HEK293T (cell line): ENCODE measurements at regions not wholly inside any gene's neighbourhood (a gene's known extent, or its start where the extent isn't known, plus 50 kb on each side); places are given as distances from the start of the nearest gene placed in this dataset.

Experiments
- CTCF ChIA-PET: fragments of 350-600 bp; formaldehyde crosslinking; extraction: SDS; loops from one replicate; lab custom pipeline; 2021; ENCODE audit warnings: antibody characterized with exemption, inconsistent platforms; lab: Yijun Ruan, JAX
- POLR2A ChIA-PET: fragments of 350-600 bp; formaldehyde crosslinking; extraction: SDS; loops from one replicate; lab custom pipeline; 2020; ENCODE audit warnings: antibody characterized with exemption, inconsistent platforms; lab: Yijun Ruan, JAX
- DNase-seq: peaks from one replicate; pipeline ENCODE4 v3.0.0; 2012; ENCODE audit warnings: mixed read lengths; ENCODE audit errors: extremely low spot score
- ARNT ChIP-seq: fragments of 450-650 bp; IDR thresholded peaks from 2 replicates; pipeline ENCODE4 v1.6.1; 2017; ENCODE audit warnings: mild to moderate bottlenecking
- BHLHE40 ChIP-seq: fragments of 450-650 bp; IDR thresholded peaks from 2 replicates; pipeline ENCODE4 v1.6.1; 2016; ENCODE audit warnings: mild to moderate bottlenecking, moderate library complexity, borderline replicate concordance
- CTBP1 ChIP-seq: fragments of 450-650 bp; IDR thresholded peaks from 2 replicates; pipeline ENCODE4 v1.6.1; 2016; ENCODE audit warnings: borderline replicate concordance
- ELF4 ChIP-seq: fragments of 450-650 bp; IDR thresholded peaks from 2 replicates; pipeline ENCODE4 v1.6.1; 2017; ENCODE audit warnings: antibody characterized with exemption
- FOXA1 ChIP-seq: fragments of 450-650 bp; IDR thresholded peaks from 2 replicates; pipeline ENCODE4 v1.6.1; 2016; ENCODE audit warnings: mild to moderate bottlenecking
- FOXK2 ChIP-seq: fragments of 450-650 bp; IDR thresholded peaks from 2 replicates; pipeline ENCODE4 v1.6.1; 2016; ENCODE audit warnings: mild to moderate bottlenecking
- FOXM1 ChIP-seq: fragments of 450-650 bp; IDR thresholded peaks from 2 replicates; pipeline ENCODE4 v1.6.1; 2017; ENCODE audit warnings: mild to moderate bottlenecking, borderline replicate concordance
- HDGF ChIP-seq: fragments of 450-650 bp; IDR thresholded peaks from 2 replicates; pipeline ENCODE4 v1.6.1; 2017; ENCODE audit warnings: antibody characterized with exemption, borderline replicate concordance
- L3MBTL2 ChIP-seq: fragments of 450-650 bp; conservative IDR thresholded peaks from 2 replicates; pipeline ENCODE4 v1.6.1; 2016; ENCODE audit warnings: mild to moderate bottlenecking
- LEF1 ChIP-seq: fragments of 450-650 bp; IDR thresholded peaks from 2 replicates; pipeline ENCODE4 v1.6.1; 2017; ENCODE audit warnings: mild to moderate bottlenecking, borderline replicate concordance
- NFRKB ChIP-seq: fragments of 450-650 bp; IDR thresholded peaks from 2 replicates; pipeline ENCODE4 v1.6.1; 2016; ENCODE audit warnings: mild to moderate bottlenecking, moderate library complexity
- PKNOX1 ChIP-seq: fragments of 450-650 bp; IDR thresholded peaks from 2 replicates; pipeline ENCODE4 v1.6.1; 2016
- SP1 ChIP-seq: fragments of 450-650 bp; IDR thresholded peaks from 2 replicates; pipeline ENCODE4 v1.6.1; 2017
- SUZ12 ChIP-seq: fragments of 450-650 bp; IDR thresholded peaks from 2 replicates; pipeline ENCODE4 v1.6.1; 2016; ENCODE audit warnings: mild to moderate bottlenecking
- TARDBP ChIP-seq: fragments of 450-650 bp; IDR thresholded peaks from 2 replicates; pipeline ENCODE4 v1.6.1; 2016
- ZNF384 ChIP-seq: fragments of 450-650 bp; IDR thresholded peaks from 2 replicates; pipeline ENCODE4 v1.6.1; 2016

GRCh38 chr3:4219227-4219568 lies 84.0 kb upstream of the SETMAR start:
- ChIA-PET CTCF (no interaction called here), POLR2A (no interaction called here)
- DNase-seq, result no peak
- TF ChIP-seq SUZ12, result no peak
- no peak for TF ChIP-seq ELF4
- TF ChIP-seq BHLHE40, result no peak
- TF ChIP-seq L3MBTL2, result no peak
- TF ChIP-seq HDGF, result no peak
- no peak for TF ChIP-seq CTBP1
- no peak for TF ChIP-seq PKNOX1
- TF ChIP-seq FOXK2, result no peak
- no peak for TF ChIP-seq ARNT
- no peak for TF ChIP-seq SP1
- no peak for TF ChIP-seq LEF1

- CTCF ChIA-PET, result no interaction called here
- no peak for DNase-seq
- no peak for TF ChIP-seq TARDBP
- POLR2A ChIA-PET, result no interaction called here
These were observed 83.1 kb upstream of the SETMAR start for GRCh38 chr3:4220065-4220464.

DNA sequence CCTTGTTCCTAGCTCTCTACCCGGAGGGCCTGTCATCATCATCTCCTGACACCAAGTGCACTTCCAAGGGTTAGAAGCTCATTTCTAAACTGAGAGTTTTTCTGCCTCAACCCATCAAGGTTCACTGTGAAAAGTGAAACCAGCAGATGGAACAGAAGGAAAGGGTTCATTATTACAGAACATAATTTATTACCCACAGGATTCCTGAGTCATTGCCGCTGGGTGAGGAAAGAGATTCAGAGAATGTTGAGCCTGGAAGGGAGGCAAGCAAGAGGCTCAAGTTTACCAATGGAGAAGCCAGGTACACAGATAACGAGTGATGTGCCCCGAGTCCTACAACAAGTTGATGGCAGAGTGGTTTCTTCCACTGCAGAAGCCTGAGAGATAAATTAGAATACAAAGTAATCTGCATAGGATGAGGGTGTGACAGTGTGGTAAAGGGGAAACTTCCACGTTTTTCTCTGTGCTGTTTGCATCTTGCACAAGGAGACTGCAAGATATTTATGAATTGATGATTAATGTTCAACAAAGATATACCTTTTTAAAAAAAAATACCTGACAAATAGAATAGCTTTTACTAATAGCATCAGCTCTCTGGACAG lies 80.5 kb upstream of the SETMAR start:
- DNase-seq, result no peak
- POLR2A ChIA-PET, result no interaction called here
- TF ChIP-seq PKNOX1, result no peak
- CTCF ChIA-PET, result no interaction called here

GRCh38 chr3:4223777-4224176 lies 79.4 kb upstream of the SETMAR start:
- CTCF ChIA-PET, result no interaction called here
- DNase-seq, result no peak
- POLR2A ChIA-PET, result no interaction called here
- TF ChIP-seq FOXA1 (no peak), BHLHE40 (no peak), NFRKB (no peak), SUZ12 (no peak), ZNF384 (no peak), L3MBTL2 (no peak), SP1 (no peak), TARDBP (no peak), ARNT (no peak), CTBP1 (no peak), FOXK2 (no peak), ELF4 (no peak), LEF1 (no peak), PKNOX1 (no peak), FOXM1 (no peak), HDGF (no peak)

- no peak for DNase-seq
- ChIA-PET POLR2A (no interaction called here), CTCF (no interaction called here)
- TF ChIP-seq FOXK2 (no peak), SUZ12 (no peak), CTBP1 (no peak), ELF4 (no peak), NFRKB (no peak), LEF1 (no peak), SP1 (no peak), PKNOX1 (no peak), FOXM1 (no peak), L3MBTL2 (no peak), HDGF (no peak), TARDBP (no peak), BHLHE40 (no peak)
These were observed 78.8 kb upstream of the SETMAR start for GRCh38 chr3:4224331-4224730.

DNA sequence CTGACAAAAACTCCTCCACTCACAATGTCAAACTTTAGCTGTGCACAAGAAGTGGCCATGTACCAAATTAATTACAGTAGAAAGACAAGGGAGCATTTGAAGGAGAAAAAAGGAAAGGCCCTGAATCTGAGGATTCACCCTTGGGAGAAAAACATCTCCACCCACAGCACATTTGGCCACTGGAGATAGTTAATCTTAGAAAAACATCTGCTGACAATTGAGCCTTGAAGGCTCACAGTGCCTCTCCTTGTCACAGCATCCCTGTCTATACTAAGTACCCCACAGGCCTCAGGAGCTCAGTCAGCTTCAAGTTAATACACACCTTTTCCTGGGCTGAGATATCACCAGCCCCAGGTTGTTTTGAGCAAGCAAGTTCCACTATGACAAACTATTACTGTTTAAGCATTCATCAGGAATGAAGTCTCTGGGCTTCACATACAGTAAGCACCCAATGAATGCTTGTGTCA lies 78.1 kb upstream of the SETMAR start:
- no peak for DNase-seq
- POLR2A ChIA-PET, result no interaction called here
- CTCF ChIA-PET, result no interaction called here
- TF ChIP-seq ARNT (no peak), NFRKB (no peak), SP1 (no peak), FOXK2 (no peak), SUZ12 (no peak), TARDBP (no peak), ZNF384 (no peak), CTBP1 (no peak), BHLHE40 (no peak), ELF4 (no peak)
